Esophagus squamous epithelium (tissue), 4 donors: ENCODE measurements at regions not wholly inside any gene's neighbourhood (a gene's known extent, or its start where the extent isn't known, plus 50 kb on each side); places are given as distances from the start of the nearest gene placed in this dataset.

Source experiments
- CTCF ChIP-seq, 6 experiments: fragments of 450-650 bp in 4 of 6; fragments of 200-600 bp in 2 of 6; sonication (generic) in 2 of 6; IDR thresholded peaks; one replicate each; pipeline ENCODE4 v1.5.1; 2016 to 2019; ENCODE audit warnings: antibody characterized with exemption in 6 of 6, mild to moderate bottlenecking in 4 of 6, moderate library complexity in 4 of 6
- POLR2A ChIP-seq, 4 donors: fragments of 450-650 bp; IDR thresholded peaks; one replicate each; pipeline ENCODE4 v1.6.1; 2017; ENCODE audit warnings: antibody characterized with exemption in 4 of 4, mild to moderate bottlenecking in 4 of 4, moderate library complexity in 3 of 4

DNA sequence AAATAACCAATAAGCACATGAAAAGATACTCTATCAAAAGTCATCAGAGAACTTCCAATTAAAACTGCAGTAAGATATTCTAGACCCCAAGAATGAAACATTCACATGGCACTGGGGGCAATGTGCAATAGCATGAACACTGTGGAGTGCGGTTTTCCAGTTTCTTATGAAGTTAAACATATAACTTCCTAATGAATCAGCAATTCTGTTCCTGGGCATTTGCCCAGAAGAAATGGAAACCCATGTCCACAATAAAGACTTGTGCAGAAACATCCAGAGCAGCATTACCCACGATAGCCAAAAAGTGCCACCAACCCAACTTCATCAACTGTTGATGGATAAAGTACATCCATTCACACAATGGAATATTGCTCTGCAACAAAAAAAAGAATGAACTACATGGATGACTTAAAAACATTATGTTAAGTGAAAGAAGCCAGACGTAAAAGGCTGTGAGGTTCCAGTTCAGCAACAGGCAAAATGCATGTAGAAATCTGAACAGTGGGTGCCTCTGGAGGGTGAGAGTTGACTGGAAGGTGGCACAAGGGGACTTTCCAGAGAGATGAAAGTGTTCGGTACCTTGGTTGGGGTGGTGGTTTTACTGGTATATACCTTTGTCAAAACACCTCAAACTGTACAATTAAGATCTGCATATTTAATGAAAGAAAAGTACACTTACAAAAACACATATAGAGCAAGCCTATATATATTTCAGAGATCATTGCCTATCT is 207.2 kb upstream of the ECI2 start:
- no peak for TF ChIP-seq POLR2A (IDR thresholded peaks at IDR 0.05)
- TF ChIP-seq CTCF (IDR thresholded peaks at IDR 0.05): no peak
